GM18511 (cell line): ENCODE measurements at regions not wholly inside any gene's neighbourhood (a gene's known extent, or its start where the extent isn't known, plus 50 kb on each side); places are given as distances from the start of the nearest gene placed in this dataset.

Source experiments
- ATAC-seq: cut with Tn5 transposase; IDR thresholded peaks from one replicate; pipeline ENCODE4 v1.9.1; 2021; ENCODE audit warnings: mild to moderate bottlenecking, moderate library complexity; ENCODE audit not compliant: unreplicated experiment

- no peak for ATAC-seq
Measured at GRCh38 chr9:14967450-14968321, 57.5 kb upstream of the FREM1 start.

- ATAC-seq, result no peak
Measured at GRCh38 chr9:14962193-14962882, 52.1 kb upstream of the FREM1 start.

- ATAC-seq, result no peak
Measured at GRCh38 chr9:14961372-14962068, 51.3 kb upstream of the FREM1 start.

GRCh38 chr9:14960881-14961280, 50.7 kb upstream of the FREM1 start:
- no peak for ATAC-seq
